GM12865 (cell line): ENCODE measurements at regions not wholly inside any gene's neighbourhood (a gene's known extent, or its start where the extent isn't known, plus 50 kb on each side); places are given as distances from the start of the nearest gene placed in this dataset.
"Not testable (repeated sequence)": the region's sequence is repeated elsewhere in the genome, so short reads cannot be mapped to it uniquely, and the experiment has no call there.

Experiments
- DNase-seq: peaks from one replicate; pipeline ENCODE4 v3.0.0; 2010; ENCODE audit warnings: low read depth
- H3K4me3 ChIP-seq: 2 replicates; pipeline ENCODE4 v1.5.1; 2011; ENCODE audit warnings: mild to moderate bottlenecking, low read depth, low read length, control low read depth
- CTCF ChIP-seq: IDR thresholded peaks from 2 replicates; pipeline ENCODE4 v1.5.1; 2011; ENCODE audit warnings: low read length, control low read depth, low read depth, inconsistent platforms; ENCODE audit not compliant: insufficient read depth; ENCODE audit errors: missing control alignments

GRCh38 chr4:124990398-124990797 is 277.9 kb upstream of the ANKRD50 start:
- no peak for DNase-seq
- TF ChIP-seq CTCF: no peak
- H3K4me3 ChIP-seq: no peak overlapping the region

- H3K4me3 ChIP-seq: no peak overlapping the region
- TF ChIP-seq CTCF: no peak
- DNase-seq: no peak
Observed at GRCh38 chr4:124980276-124980752, 267.8 kb upstream of the ANKRD50 start.

GRCh38 chr4:124978536-124978935 is 266.0 kb upstream of the ANKRD50 start:
- not testable (repeated sequence) for DNase-seq, H3K4me3 ChIP-seq

- DNase-seq: no peak
- no peak overlapping the region for H3K4me3 ChIP-seq
- no peak for TF ChIP-seq CTCF
Observed at GRCh38 chr4:124977045-124977444, 264.5 kb upstream of the ANKRD50 start.

- no peak overlapping the region for H3K4me3 ChIP-seq
- DNase-seq: no peak
- no peak for TF ChIP-seq CTCF
Observed at GRCh38 chr4:124974152-124974551, 261.6 kb upstream of the ANKRD50 start.

GRCh38 chr4:124973716-124974115 is 261.2 kb upstream of the ANKRD50 start:
- H3K4me3 ChIP-seq: no peak overlapping the region
- no peak for TF ChIP-seq CTCF
- no peak for DNase-seq

- DNase-seq: no peak
- no peak overlapping the region for H3K4me3 ChIP-seq
- no peak for TF ChIP-seq CTCF
Observed at GRCh38 chr4:124970011-124970410, 257.5 kb upstream of the ANKRD50 start.
